T-helper 2 cell (primary cell): ENCODE measurements at regions not wholly inside any gene's neighbourhood (a gene's known extent, or its start where the extent isn't known, plus 50 kb on each side); places are given as distances from the start of the nearest gene placed in this dataset.

Experiments used
- DNase-seq, 5 experiments: peaks; one replicate each; pipeline versions ENCODE4 v3.0.0 to v3.0.0-alpha.2; 2012 to 2022

GRCh38 chr4:15340902-15341732 lies 86.7 kb upstream of the C1QTNF7 start:
- no peak for DNase-seq

DNA sequence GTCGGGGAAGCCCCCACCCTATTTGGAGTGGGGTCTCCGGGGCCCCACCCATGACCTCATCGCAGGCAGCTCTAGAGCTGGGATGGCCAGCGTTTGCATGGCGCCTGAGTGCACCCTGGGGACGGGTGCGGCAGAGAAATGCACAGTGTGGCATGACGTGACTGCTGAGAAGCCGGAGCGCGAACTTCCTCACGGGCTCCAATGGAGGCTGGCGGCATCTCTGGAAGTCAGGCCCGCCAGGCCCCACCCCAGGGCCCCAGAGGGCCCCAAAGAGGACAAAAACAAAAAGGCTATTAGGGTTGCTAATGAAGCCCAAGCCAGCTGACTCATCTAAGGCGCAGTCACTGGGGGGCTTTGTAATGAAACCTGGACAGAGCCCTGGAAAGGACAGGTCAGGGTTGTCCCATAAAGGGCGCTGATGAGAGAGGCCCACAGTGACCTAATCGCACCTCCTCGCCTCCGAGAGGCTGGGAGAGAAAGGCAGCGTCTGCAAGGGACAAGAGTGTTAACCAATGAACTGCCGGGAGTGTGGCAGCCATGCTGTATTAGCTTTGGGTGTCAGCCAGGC lies 86.0 kb upstream of the C1QTNF7 start:
- no peak for DNase-seq

- DNase-seq, result no peak
These were observed 84.8 kb upstream of the C1QTNF7 start for GRCh38 chr4:15343000-15343399.

GRCh38 chr4:15343581-15343980 lies 84.3 kb upstream of the C1QTNF7 start:
- DNase-seq, result no peak

GRCh38 chr4:15344041-15344440 lies 83.8 kb upstream of the C1QTNF7 start:
- DNase-seq, result no peak

DNA sequence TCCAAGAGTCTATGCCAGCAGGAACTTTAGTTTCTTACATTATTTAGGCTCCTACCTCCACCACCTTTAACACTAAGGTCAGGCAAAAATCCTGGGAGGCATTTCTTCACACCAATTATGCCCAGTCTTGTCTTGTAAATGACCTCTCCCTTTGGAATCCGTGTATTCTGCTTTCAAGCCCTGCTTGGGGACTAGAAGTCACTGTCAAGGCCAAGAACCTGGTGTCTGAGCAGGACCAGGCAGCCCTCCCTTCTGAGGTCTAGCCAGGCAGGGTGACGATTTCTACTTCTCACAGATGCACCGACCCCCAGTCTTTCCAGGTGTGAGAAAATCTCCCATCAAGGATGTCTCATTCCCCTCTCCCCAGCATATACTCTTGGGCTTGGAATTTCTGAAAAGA lies 82.7 kb upstream of the C1QTNF7 start:
- no peak for DNase-seq

- no peak for DNase-seq
These were observed 79.6 kb upstream of the C1QTNF7 start for GRCh38 chr4:15348236-15348635.

DNA sequence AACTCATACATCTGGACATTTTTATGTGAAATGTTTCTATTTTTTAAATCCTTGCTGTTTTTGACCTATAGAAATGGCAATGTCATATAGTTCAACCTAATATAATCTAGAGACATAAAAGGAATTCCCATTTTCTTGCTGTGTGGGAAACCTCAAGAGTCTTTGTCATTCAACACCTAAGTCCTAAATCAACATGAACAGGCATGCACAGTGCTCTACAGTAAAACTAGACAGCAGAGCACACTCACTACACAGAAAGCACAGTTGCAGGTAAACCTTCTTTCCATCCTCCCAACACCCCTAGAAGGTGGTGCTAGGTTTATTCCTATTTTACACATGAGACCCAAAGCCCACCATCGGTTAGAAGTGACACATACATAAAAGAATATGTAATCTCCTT lies 79.1 kb upstream of the C1QTNF7 start:
- DNase-seq, result no peak

GRCh38 chr4:15349531-15349935 lies 78.3 kb upstream of the C1QTNF7 start:
- DNase-seq, result no peak

DNA sequence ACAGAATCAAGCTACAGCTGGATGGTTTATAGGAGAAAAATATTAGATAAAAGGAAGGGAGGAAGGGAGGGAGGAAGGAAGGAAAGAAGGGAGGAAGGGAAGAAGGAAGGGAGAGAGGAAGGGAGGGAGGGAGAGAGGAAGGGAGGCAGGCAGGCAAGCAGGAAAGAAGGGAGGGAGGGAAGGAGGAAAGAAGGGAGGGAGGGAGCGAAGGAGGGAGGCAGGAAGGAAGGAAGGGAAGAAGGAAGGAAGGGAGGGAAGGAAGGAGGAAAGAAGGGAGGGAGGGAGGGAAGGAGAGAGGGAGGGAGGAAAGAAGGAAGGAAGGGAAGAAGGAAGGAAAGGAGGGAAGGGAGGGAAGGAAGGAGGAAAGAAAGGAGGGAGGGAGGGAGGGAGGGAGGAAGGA lies 77.9 kb upstream of the C1QTNF7 start:
- no peak for DNase-seq

DNA sequence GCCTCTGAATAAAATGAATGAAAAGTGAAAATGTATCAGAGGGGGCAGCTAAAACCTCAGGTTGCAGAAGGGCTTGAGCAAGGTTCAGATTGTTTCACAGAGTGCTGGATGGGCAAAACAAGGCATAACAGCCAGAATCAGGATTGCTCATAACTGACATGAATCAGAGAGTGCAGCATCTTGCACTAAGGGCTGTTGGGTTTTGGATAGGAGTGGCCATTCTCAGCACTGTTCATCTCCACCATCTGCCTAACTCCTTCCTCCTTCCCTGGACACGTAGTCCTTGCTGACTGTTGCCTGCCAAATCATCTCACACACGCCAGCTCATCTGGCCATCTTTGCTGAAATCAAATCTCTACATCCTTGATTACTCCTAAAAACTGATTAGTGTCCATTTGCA lies 75.3 kb upstream of the C1QTNF7 start:
- DNase-seq, result no peak

GRCh38 chr4:15353207-15353606 lies 74.6 kb upstream of the C1QTNF7 start:
- no peak for DNase-seq

DNA sequence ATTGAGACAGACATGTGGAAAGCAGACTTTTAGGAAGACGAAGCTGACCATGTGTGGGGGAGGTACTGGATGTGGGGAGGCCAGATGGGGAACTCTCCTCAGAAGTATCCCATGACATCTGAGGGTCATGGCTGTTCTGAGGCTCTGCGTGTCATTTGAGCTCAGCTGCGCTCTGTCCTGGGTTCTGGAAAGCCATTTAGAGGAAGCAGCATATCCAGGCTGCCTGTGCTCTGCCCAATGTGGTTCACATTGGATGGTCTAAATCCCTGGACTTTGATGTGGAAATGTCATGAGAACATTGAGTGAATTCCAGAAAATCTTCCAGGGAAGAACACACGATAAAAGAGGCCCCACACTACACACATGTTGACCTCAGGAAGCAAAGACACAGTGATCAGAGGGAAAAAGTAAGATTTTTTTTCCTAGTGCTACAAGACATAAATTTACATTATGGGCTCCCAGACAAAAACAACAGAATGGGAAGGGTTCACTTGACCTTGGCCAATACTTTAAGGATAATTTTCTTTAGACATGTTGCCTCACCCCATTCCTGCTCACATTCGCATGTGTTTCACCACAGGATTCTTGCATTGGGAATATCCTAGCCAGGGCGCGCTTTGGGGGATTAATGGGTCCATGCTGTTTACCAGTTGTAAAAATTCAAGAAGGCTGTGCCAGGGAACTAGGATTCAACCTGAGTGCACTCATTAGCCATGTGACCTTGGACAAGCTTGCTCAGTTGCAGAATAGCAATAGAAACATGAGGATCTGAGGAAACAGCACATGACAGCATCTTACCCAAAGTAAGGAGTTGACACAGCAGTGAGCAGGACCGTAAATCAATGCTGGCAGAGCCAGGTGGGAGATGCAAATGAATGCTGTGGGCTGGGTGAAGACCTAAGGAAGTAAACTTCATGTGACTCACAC lies 73.2 kb upstream of the C1QTNF7 start:
- DNase-seq, result no peak

DNA sequence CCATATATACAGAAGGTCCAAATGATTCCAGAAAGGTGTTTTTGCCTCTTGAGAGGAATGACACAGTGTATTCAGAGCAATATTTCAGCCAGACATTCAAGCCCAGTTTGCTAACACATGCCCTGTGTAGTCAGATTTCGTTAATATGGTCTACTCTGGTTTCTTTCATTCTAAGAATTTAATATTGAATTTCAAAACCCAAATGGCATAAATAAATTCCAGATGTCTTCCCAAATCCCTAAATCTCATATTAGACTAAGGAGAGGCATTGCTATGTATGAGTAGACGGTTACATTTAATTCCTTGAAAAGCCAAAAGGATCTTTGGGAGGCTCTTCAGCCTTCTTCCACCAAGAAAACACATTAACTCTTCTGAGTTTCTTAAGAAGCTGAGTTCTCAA lies 66.3 kb upstream of the C1QTNF7 start:
- DNase-seq, result no peak

- DNase-seq, result no peak
These were observed 65.3 kb upstream of the C1QTNF7 start for GRCh38 chr4:15362541-15362940.

DNA sequence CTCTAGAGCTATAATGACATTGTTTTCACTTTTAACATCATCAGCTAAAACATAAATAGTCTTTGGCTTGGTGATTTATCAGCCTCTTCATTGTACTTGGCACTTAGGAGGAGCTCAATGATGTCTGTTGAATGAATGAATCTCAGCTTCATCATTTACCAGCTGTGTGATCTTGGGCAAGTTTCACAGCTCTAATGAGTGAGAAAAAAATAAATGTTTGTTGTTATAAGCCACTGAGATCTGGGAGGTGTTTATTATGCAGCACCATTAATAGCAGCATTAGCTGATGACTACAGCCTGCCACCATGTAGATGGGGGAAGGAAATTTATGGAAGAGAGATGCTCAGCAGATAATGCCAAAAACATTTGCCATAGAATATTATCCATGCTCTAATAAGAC lies 63.6 kb upstream of the C1QTNF7 start:
- no peak for DNase-seq

DNA sequence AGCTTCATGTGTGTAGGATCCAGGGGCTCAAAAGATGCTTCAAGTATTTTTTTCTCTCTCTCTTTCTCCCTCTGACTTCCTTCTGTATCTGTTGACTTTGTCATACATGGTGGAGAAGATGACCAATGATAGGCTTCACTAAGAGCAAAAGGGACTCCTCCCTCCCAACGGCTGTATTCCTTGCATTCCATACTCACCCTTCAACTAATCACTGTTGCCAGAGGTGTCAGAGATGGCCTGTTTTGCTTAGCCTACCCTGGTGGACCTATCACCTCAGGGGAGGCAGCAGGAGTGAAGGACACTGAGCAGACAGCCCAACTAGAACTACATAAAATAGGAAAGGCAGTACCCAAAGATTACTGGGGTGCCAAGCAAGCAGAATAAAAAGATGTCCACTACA lies 62.2 kb upstream of the C1QTNF7 start:
- DNase-seq, result no peak

GRCh38 chr4:15366721-15367120 lies 61.1 kb upstream of the C1QTNF7 start:
- DNase-seq, result no peak

DNA sequence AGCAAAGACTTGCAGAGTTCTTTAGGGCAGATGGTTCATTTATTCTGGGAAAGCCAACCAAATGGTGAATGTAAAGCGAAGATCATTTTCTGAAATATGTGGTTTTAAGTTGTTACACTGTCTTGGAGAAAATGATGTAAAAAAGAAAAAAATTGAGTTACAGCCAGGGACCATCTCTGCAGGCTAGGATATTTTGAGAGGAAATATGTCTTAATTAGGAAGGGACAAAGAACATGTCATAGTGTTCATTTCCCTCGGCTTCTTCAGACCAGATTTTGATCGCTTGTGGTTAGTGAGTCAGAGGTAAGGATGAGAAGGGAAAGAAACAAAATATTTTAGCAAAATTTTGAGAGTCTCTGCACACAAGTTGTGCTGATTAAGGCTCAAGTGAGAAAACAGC lies 59.0 kb upstream of the C1QTNF7 start:
- DNase-seq, result peak in 1 of 5 experiments; percentile 24

DNA sequence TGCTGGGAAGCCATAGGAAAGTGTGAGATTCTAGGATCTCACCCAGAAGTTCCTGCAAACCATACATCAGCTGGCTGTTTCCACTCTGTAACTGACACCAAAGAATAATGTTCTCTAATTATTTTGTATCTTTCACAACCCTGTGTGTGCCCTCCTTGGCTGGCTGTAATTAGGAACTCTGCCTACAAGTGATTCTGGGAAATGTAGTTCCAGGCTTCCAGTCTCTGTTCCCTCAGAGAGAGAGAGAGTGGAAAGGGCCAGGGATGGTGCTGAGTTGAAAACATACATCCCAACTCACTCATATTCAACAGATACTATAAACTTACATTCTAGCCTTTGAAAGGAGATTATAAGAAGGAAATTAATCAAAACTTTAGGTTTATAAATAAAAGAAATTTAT lies 57.5 kb upstream of the C1QTNF7 start:
- no peak for DNase-seq

DNA sequence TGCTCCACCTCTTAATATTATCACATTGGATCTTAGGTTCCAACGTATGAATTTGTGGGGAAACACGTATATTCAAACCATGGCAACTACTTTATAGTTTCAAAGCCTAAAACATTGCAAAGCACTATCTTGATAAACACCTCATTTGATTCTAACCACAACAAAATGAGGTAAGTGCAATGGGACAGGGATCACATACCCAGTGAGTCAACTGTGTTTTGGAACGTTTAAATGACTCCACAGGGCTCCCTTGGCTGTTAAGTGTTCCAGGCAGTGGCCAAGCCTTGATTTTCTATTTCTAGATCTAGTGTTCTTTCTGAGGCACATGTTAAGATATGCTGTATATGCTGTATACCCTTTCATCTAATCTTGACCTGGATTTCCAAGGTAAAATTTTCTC lies 54.5 kb upstream of the C1QTNF7 start:
- peak in 1 of 5 experiments; percentile 44 for DNase-seq

DNA sequence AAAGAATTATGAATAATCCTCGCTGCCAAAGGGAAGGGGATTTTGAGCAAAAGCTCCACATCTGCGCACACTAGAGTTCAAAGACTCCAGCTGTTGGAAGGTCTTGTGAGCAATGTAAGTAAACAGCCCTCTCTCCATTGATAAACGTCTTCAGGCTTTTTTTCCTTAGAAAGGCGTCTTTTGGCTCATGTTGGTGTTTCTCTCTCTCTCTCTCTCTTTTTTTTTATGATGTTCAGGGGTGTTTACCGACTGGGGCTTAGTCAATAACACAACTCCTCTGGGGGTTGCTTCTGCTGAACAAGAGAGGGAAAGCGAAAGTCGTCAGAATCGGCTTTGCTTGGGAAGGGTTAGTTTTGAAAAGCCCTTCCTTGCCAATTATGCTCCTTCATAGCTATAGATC lies 53.2 kb upstream of the C1QTNF7 start:
- no peak for DNase-seq

DNA sequence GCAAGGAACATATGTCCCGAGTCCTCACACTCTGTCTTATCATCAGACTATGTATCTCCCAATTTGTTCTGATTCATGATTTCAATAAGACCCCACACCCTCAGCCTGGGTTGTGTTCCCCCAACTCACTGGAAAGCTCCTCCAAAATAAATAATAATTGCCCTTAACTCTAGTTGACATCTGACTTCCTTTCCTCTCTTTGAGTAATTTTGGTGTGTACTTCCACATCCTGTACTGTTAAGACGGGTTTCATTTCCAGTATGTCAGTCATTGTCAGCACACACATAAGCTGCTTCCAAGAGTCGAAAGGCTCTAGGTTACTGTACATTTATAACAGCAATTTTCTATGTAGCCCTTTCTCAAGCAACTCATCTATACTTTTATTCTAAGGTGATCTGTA lies 52.2 kb upstream of the C1QTNF7 start:
- peak in 1 of 5 experiments; percentile 56 for DNase-seq

DNA sequence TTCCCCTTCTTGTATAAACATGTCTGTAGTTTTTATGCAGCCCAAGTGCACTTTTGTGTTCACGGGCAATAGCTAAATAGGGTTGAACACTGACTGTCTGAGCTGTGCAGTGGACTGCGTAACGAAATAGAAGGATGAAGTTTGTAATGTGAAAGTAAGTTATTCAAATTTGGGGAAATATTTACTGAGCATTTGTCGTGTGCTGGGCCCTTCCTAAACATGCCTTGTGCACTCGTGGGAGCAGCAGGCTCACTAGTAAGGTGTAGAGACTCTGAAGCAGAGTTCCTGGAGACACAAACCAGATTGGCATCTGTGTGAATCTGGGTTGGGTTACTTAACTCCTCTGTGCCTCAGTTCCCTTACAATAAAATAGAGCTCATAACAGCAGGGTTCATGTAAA lies 51.7 kb upstream of the C1QTNF7 start:
- no peak for DNase-seq
